IMR-90 (cell line): ENCODE measurements at regions not wholly inside any gene's neighbourhood (a gene's known extent, or its start where the extent isn't known, plus 50 kb on each side); places are given as distances from the start of the nearest gene placed in this dataset.

Experiments
- ATAC-seq: fragments of 200-7000 bp; cut with Tn5 transposase; 2 replicates; pipeline ENCODE4 v1.9.1; 2020; ENCODE audit warnings: low read depth, mild to moderate bottlenecking, moderate library complexity
- BruUV-seq: library from RNA; stranded (reverse); fragments of 400-500 nt; replicated peaks from 2 replicates; lab custom pipeline; 2021; lab: Mats Ljungman, UMichigan
- CTCF ChIA-PET: fragments of 300-600 bp; formaldehyde crosslinking; extraction: SDS; loops from one replicate; lab custom pipeline; 2021; ENCODE audit warnings: antibody characterized with exemption; lab: Yijun Ruan, JAX
- POLR2A ChIA-PET: fragments of 300-600 bp; sonication (Branson Sonifier 250); formaldehyde crosslinking; loops from one replicate; lab custom pipeline; 2022; ENCODE audit warnings: antibody characterized with exemption; ENCODE audit not compliant: unreplicated experiment; lab: Charles Lee
- DNase-seq: peaks from one replicate; pipeline ENCODE4 v3.0.0; 2013
- H2AFZ ChIP-seq: replicated peaks from 2 replicates; pipeline ENCODE3; 2013; ENCODE audit warnings: low read length, mild to moderate bottlenecking; ENCODE audit not compliant: poor library complexity
- H2AK5ac ChIP-seq: 2 replicates; pipeline ENCODE4 v1.6.1; 2013; ENCODE audit warnings: low read depth, low read length, inconsistent platforms
- H2AK9ac ChIP-seq: replicated peaks from 2 replicates; pipeline ENCODE3; 2013; ENCODE audit warnings: mild to moderate bottlenecking, low read depth, low read length, moderate library complexity; ENCODE audit not compliant: poor library complexity
- H2BK120ac ChIP-seq: 2 replicates; pipeline ENCODE4 v1.6.1; 2013; ENCODE audit warnings: low read depth, low read length, inconsistent platforms
- H2BK15ac ChIP-seq: 3 replicates; pipeline ENCODE4 v1.6.1; 2013; ENCODE audit warnings: low read depth, low read length, inconsistent platforms
- H2BK20ac ChIP-seq: 2 replicates; pipeline ENCODE4 v1.6.1; 2013; ENCODE audit warnings: low read depth, mild to moderate bottlenecking, inconsistent platforms, low read length, moderate library complexity
- H2BK5ac ChIP-seq: 2 replicates; pipeline ENCODE4 v1.6.1; 2013; ENCODE audit warnings: mild to moderate bottlenecking, low read depth, low read length, inconsistent platforms; ENCODE audit not compliant: poor library complexity, severe bottlenecking
- H3K14ac ChIP-seq: replicated peaks from 2 replicates; pipeline ENCODE4 v1.6.1; 2013; ENCODE audit warnings: low read depth, low read length, inconsistent platforms
- H3K18ac ChIP-seq: 2 replicates; pipeline ENCODE4 v1.6.1; 2013; ENCODE audit warnings: low read depth, low read length, control low read depth
- H3K23ac ChIP-seq: 2 replicates; pipeline ENCODE4 v1.6.1; 2013; ENCODE audit warnings: low read depth, low read length, inconsistent platforms
- H3K27ac ChIP-seq: 2 replicates; pipeline ENCODE4 v1.5.1; 2013; ENCODE audit warnings: mild to moderate bottlenecking, control low read depth, low read length; ENCODE audit not compliant: insufficient read depth
- H3K27me3 ChIP-seq: 2 replicates; pipeline ENCODE4 v1.6.1; 2013; ENCODE audit warnings: low read length; ENCODE audit not compliant: control insufficient read depth, insufficient read depth
- H3K36me3 ChIP-seq: 2 replicates; pipeline ENCODE4 v1.6.1; 2013; ENCODE audit warnings: low read length, mixed read lengths; ENCODE audit not compliant: control insufficient read depth, insufficient read depth
- H3K4ac ChIP-seq: 2 replicates; pipeline ENCODE4 v1.6.1; 2013; ENCODE audit warnings: low read depth, low read length, inconsistent platforms
- H3K4me1 ChIP-seq: 2 replicates; pipeline ENCODE4 v1.6.1; 2013; ENCODE audit warnings: low read length, mixed read lengths; ENCODE audit not compliant: control insufficient read depth, insufficient read depth
- H3K4me2 ChIP-seq: 2 replicates; pipeline ENCODE4 v1.6.1; 2013; ENCODE audit warnings: low read depth, mild to moderate bottlenecking, control low read depth, low read length, moderate library complexity
- H3K4me3 ChIP-seq: 2 replicates; pipeline ENCODE4 v1.5.1; 2013; ENCODE audit warnings: low read depth, mild to moderate bottlenecking, control low read depth, low read length, moderate library complexity; ENCODE audit not compliant: insufficient read depth
- H3K56ac ChIP-seq: 2 replicates; pipeline ENCODE4 v1.6.1; 2013; ENCODE audit warnings: low read length, inconsistent platforms; ENCODE audit not compliant: insufficient read depth; ENCODE audit errors: extremely low read depth
- H3K79me1 ChIP-seq, 2 experiments: 2 replicates each; pipeline ENCODE4 v1.6.1; 2013; ENCODE audit warnings: low read length in 2 of 2, inconsistent platforms in 1 of 2, low read depth in 1 of 2
- H3K9ac ChIP-seq: 2 replicates; pipeline ENCODE4 v1.6.1; 2013; ENCODE audit warnings: low read depth, low read length, control low read depth
- H3K9me1 ChIP-seq: 2 replicates; pipeline ENCODE4 v1.6.1; 2013; ENCODE audit warnings: low read length, inconsistent platforms; ENCODE audit not compliant: insufficient read depth
- H3K9me3 ChIP-seq: 2 replicates; pipeline ENCODE4 v1.6.1; 2013; ENCODE audit warnings: low read length; ENCODE audit not compliant: control insufficient read depth, insufficient read depth
- H4K20me1 ChIP-seq: 2 replicates; pipeline ENCODE4 v1.6.1; 2013; ENCODE audit warnings: low read length, inconsistent platforms; ENCODE audit not compliant: insufficient read depth
- H4K5ac ChIP-seq: 2 replicates; pipeline ENCODE4 v1.6.1; 2013; ENCODE audit warnings: mild to moderate bottlenecking, low read depth, low read length, control low read depth
- H4K8ac ChIP-seq, 2 experiments: 2 replicates each; pipeline ENCODE4 v1.6.1; 2013; ENCODE audit warnings: low read depth in 2 of 2, low read length in 2 of 2, control low read depth in 1 of 2, inconsistent platforms in 1 of 2
- H4K91ac ChIP-seq: 2 replicates; pipeline ENCODE4 v1.6.1; 2013; ENCODE audit warnings: low read depth, low read length, inconsistent platforms; ENCODE audit not compliant: insufficient read depth
- BHLHE40 ChIP-seq: fragments of 150-350 bp; IDR thresholded peaks from 2 replicates; pipeline ENCODE4 v1.6.1; 2016; ENCODE audit warnings: mild to moderate bottlenecking, low read depth, low read length
- CEBPB ChIP-seq: IDR thresholded peaks from 2 replicates; pipeline ENCODE4 v1.6.1; 2012; ENCODE audit warnings: low read depth, low read length, improper control_type of control experiment
- CHD1 ChIP-seq: IDR thresholded peaks from 2 replicates; pipeline ENCODE4 v1.6.1; 2012; ENCODE audit warnings: low read depth, low read length, improper control_type of control experiment
- FOS ChIP-seq: fragments of 150-350 bp; IDR thresholded peaks from 2 replicates; pipeline ENCODE4 v1.6.1; 2016; ENCODE audit warnings: low read depth, low read length
- MAFK ChIP-seq: IDR thresholded peaks from 2 replicates; pipeline ENCODE4 v1.6.1; 2012; ENCODE audit warnings: low read depth, low read length, improper control_type of control experiment
- MAZ ChIP-seq: IDR thresholded peaks from 2 replicates; pipeline ENCODE4 v1.6.1; 2012; ENCODE audit warnings: low read depth, mild to moderate bottlenecking, low read length, improper control_type of control experiment, moderate library complexity, borderline replicate concordance
- MXI1 ChIP-seq: IDR thresholded peaks from 2 replicates; pipeline ENCODE4 v1.6.1; 2012; ENCODE audit warnings: low read depth, mild to moderate bottlenecking, low read length, moderate library complexity, borderline replicate concordance
- NFE2L2 ChIP-seq: fragments of 150-350 bp; IDR thresholded peaks from 2 replicates; pipeline ENCODE4 v1.6.1; 2016; ENCODE audit warnings: low read depth, mild to moderate bottlenecking, low read length
- POLR2A ChIP-seq: IDR thresholded peaks from 2 replicates; pipeline ENCODE4 v1.6.1; 2012; ENCODE audit warnings: mild to moderate bottlenecking, low read depth, low read length
- RAD21 ChIP-seq: IDR thresholded peaks from 2 replicates; pipeline ENCODE4 v1.6.1; 2012; ENCODE audit warnings: low read length, improper control_type of control experiment
- RCOR1 ChIP-seq: IDR thresholded peaks from 2 replicates; pipeline ENCODE4 v1.6.1; 2012; ENCODE audit warnings: mild to moderate bottlenecking, low read length, improper control_type of control experiment; ENCODE audit not compliant: insufficient replicate concordance
- RFX5 ChIP-seq: IDR thresholded peaks from 2 replicates; pipeline ENCODE4 v1.8.0; 2012; ENCODE audit warnings: low read depth, mild to moderate bottlenecking, low read length, moderate library complexity
- SMC3 ChIP-seq: fragments of 150-350 bp; IDR thresholded peaks from 2 replicates; pipeline ENCODE4 v1.6.1; 2016; ENCODE audit warnings: low read depth, mild to moderate bottlenecking, antibody characterized with exemption, low read length, moderate library complexity
- dilution Hi-C: fragments of 300-500 bp; cut with HindIII; formaldehyde crosslinking; loops from one replicate; pipeline ENCODE4 v1.14.3; 2018; ENCODE audit warnings: low sequenced_read_pairs; ENCODE audit not compliant: unreplicated experiment
- in situ Hi-C: fragments of 300-500 bp; cut with MboI; formaldehyde crosslinking; loops from 3 replicates; pipeline ENCODE4 v1.14.3; 2019; ENCODE audit warnings: low sequenced_read_pairs, inconsistent platforms, mixed read lengths
- intact Hi-C: fragments of 100-400 bp; cut with micrococcal nuclease; formaldehyde crosslinking; loops from 2 replicates; pipeline ENCODE4 v1.10.0; 2022
- TF ChIP-seq, protein P1 (sequence below): conservative IDR thresholded peaks from 2 replicates; pipeline ENCODE4 v1.5.1; 2012; ENCODE audit warnings: mild to moderate bottlenecking, low read depth, low read length, improper control_type of control experiment
- TF ChIP-seq, protein P2 (sequence below): fragments of 150-350 bp; IDR thresholded peaks from 2 replicates; pipeline ENCODE4 v1.6.1; 2016; ENCODE audit warnings: low read depth, mild to moderate bottlenecking, low read length, moderate library complexity, borderline replicate concordance
- TF ChIP-seq, protein P3 (sequence below): fragments of 150-350 bp; IDR thresholded peaks from 2 replicates; pipeline ENCODE4 v1.6.1; 2017; ENCODE audit warnings: mild to moderate bottlenecking, antibody characterized with exemption, low read length, low read depth

DNA sequence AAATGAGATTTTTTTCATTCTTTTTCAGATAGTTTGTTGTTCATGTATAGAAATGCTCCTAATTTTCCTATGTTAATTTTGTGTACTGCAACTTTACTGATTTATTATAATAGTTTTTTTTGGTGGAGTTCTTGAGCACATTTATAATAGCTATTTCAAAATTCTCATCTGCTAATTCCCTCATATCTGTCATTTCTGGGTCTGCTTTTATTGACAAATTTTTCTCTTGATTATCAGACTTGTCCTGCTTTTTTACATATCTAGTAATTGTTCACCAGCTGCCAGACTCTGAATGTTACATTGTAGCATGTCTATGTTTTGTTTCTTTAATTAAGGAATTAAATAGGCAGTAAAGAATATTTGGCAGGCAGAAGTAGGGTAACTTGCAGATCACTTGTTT is 60.9 kb upstream of the PARVA start:
- Histone ChIP-seq H2BK15ac (no peak overlapping the region), H2BK5ac (no peak overlapping the region), H4K20me1 (no peaks in the 10 kb centered on the region), H3K4me1 (peaks cover 21% of the 10 kb centered on the region), H3K27me3 (no peaks in the 10 kb centered on the region), H3K79me1 (0 out of 4 replicates have a peak, but pooled peaks cover 0 to 3% of the 10 kb centered on the region in 2 experiments), H3K9me3 (peaks cover 2% of the 10 kb centered on the region; the same call in 1 of the 2 replicates), H3K4ac (no peak overlapping the region), H3K18ac (no peak overlapping the region), H3K23ac (no peak overlapping the region), H2AFZ (no peak overlapping the region), H4K91ac (no peak overlapping the region), H3K36me3 (no peaks in the 10 kb centered on the region), H3K9ac (no peak overlapping the region), H3K4me3 (no peak overlapping the region), H2AK9ac (no peak overlapping the region), H4K8ac (no peak overlapping the region), H3K56ac (no peak overlapping the region), H3K14ac (no peak overlapping the region), H2BK20ac (no peak overlapping the region), H2AK5ac (no peak overlapping the region), H4K5ac (no peak overlapping the region), H3K27ac (no peak overlapping the region), H3K4me2 (no peak overlapping the region), H3K9me1 (peaks cover 13% of the 10 kb centered on the region), H2BK120ac (no peak overlapping the region)
- no peak for TF ChIP-seq RFX5
- no peak for TF ChIP-seq MAFK
- no peak for TF ChIP-seq MAZ
- no peak for TF ChIP-seq NFE2L2
- TF ChIP-seq, protein P1, sequence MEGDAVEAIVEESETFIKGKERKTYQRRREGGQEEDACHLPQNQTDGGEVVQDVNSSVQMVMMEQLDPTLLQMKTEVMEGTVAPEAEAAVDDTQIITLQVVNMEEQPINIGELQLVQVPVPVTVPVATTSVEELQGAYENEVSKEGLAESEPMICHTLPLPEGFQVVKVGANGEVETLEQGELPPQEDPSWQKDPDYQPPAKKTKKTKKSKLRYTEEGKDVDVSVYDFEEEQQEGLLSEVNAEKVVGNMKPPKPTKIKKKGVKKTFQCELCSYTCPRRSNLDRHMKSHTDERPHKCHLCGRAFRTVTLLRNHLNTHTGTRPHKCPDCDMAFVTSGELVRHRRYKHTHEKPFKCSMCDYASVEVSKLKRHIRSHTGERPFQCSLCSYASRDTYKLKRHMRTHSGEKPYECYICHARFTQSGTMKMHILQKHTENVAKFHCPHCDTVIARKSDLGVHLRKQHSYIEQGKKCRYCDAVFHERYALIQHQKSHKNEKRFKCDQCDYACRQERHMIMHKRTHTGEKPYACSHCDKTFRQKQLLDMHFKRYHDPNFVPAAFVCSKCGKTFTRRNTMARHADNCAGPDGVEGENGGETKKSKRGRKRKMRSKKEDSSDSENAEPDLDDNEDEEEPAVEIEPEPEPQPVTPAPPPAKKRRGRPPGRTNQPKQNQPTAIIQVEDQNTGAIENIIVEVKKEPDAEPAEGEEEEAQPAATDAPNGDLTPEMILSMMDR = no peak
- TF ChIP-seq, protein P2, sequence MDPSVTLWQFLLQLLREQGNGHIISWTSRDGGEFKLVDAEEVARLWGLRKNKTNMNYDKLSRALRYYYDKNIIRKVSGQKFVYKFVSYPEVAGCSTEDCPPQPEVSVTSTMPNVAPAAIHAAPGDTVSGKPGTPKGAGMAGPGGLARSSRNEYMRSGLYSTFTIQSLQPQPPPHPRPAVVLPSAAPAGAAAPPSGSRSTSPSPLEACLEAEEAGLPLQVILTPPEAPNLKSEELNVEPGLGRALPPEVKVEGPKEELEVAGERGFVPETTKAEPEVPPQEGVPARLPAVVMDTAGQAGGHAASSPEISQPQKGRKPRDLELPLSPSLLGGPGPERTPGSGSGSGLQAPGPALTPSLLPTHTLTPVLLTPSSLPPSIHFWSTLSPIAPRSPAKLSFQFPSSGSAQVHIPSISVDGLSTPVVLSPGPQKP = no peak
- no peak for TF ChIP-seq POLR2A
- no peak for TF ChIP-seq FOS
- no peak for TF ChIP-seq RCOR1
- TF ChIP-seq SMC3 = no peak
- TF ChIP-seq, protein P3, sequence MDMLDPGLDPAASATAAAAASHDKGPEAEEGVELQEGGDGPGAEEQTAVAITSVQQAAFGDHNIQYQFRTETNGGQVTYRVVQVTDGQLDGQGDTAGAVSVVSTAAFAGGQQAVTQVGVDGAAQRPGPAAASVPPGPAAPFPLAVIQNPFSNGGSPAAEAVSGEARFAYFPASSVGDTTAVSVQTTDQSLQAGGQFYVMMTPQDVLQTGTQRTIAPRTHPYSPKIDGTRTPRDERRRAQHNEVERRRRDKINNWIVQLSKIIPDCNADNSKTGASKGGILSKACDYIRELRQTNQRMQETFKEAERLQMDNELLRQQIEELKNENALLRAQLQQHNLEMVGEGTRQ = no peak
- no peak for TF ChIP-seq MXI1
- no peak for TF ChIP-seq BHLHE40
- TF ChIP-seq RAD21 = no peak
- TF ChIP-seq CEBPB = no peak
- TF ChIP-seq CHD1 = no peak
- ChIA-PET CTCF (interaction anchor here (1.0 kb wide), 1 partner anchor 27 kb away, joined by 3 read pairs; no protein-coding TSS in a partner anchor), POLR2A (no interaction called here)
- dilution Hi-C loops = no loop called here
- in situ Hi-C loops = loop anchor here (25.0 kb wide), 2 partner anchors 821 to 1021 kb away; no protein-coding TSS in a partner anchor
- intact Hi-C loops = no loop called here
- ATAC-seq (no peak), DNase-seq (no peak)
- BruUV-seq = no TSS peak
